ENCODE measurements at regions not wholly inside any gene's neighbourhood (a gene's known extent, or its start where the extent isn't known, plus 50 kb on each side); places are given as distances from the start of the nearest gene placed in this dataset.

GRCh38 chr14:104514156-104514848 lies 65.3 kb upstream of the C14orf180 start:
- no peak for DNase-seq (ENCODE audit: low spot score)

- no peak for DNase-seq (ENCODE audit: low spot score)
These were observed 64.3 kb upstream of the C14orf180 start for GRCh38 chr14:104515059-104515810.

- DNase-seq (ENCODE audit: low spot score): no peak
These were observed 63.5 kb upstream of the C14orf180 start for GRCh38 chr14:104515811-104516780.

- DNase-seq (ENCODE audit: low spot score): no peak
These were observed 62.7 kb upstream of the C14orf180 start for GRCh38 chr14:104516906-104517305.

- no peak for DNase-seq (ENCODE audit: low spot score)
These were observed 62.1 kb upstream of the C14orf180 start for GRCh38 chr14:104517426-104517825.

GRCh38 chr14:104517867-104518266 lies 61.7 kb upstream of the C14orf180 start:
- DNase-seq (ENCODE audit: low spot score): no peak

GRCh38 chr14:104518659-104519350 lies 60.8 kb upstream of the C14orf180 start:
- DNase-seq (ENCODE audit: low spot score): no peak

GRCh38 chr14:104519721-104520120 lies 59.8 kb upstream of the C14orf180 start:
- no peak for DNase-seq (ENCODE audit: low spot score)

GRCh38 chr14:104520620-104521410 lies 58.7 kb upstream of the C14orf180 start:
- DNase-seq (ENCODE audit: low spot score): no peak

GRCh38 chr14:104521816-104522745 lies 57.5 kb upstream of the C14orf180 start:
- no peak for DNase-seq (ENCODE audit: low spot score)

GRCh38 chr14:104522926-104523545 lies 56.5 kb upstream of the C14orf180 start:
- no peak for DNase-seq (ENCODE audit: low spot score)

- no peak for DNase-seq (ENCODE audit: low spot score)
These were observed 56.0 kb upstream of the C14orf180 start for GRCh38 chr14:104523546-104523935.

- DNase-seq (ENCODE audit: low spot score): no peak
These were observed 54.8 kb upstream of the C14orf180 start for GRCh38 chr14:104524726-104525125.

GRCh38 chr14:104526723-104527645 lies 52.6 kb upstream of the C14orf180 start:
- DNase-seq (ENCODE audit: low spot score): no peak

GRCh38 chr14:104527857-104528459 lies 51.6 kb upstream of the C14orf180 start:
- no peak for DNase-seq (ENCODE audit: low spot score)

GRCh38 chr14:104528496-104528895 lies 51.1 kb upstream of the C14orf180 start:
- no peak for DNase-seq (ENCODE audit: low spot score)

Data from globus pallidus (tissue), 1 donor.